ENCODE measurements at regions not wholly inside any gene's neighbourhood (a gene's known extent, or its start where the extent isn't known, plus 50 kb on each side); places are given as distances from the start of the nearest gene placed in this dataset.

GRCh38 chr1:82920418-82921248, 1078.3 kb downstream of the TTLL7 start:
- H3K27me3 ChIP-seq (ENCODE audit: low read depth), result no peaks in the 10 kb centered on the region
- H3K9me3 ChIP-seq, result no peaks in the 10 kb centered on the region
- H3K4me3 ChIP-seq, result no peak overlapping the region
- DNase-seq (ENCODE audit: low spot score in 2 of 2), result no peak
- peaks cover 11% of the 10 kb centered on the region for H3K4me1 ChIP-seq
- in situ Hi-C loops (cut with MboI; ENCODE audit: low sequenced_read_pairs), result no loop called here
- H3K36me3 ChIP-seq (replicated peaks), result no peaks in the 10 kb centered on the region

- Histone ChIP-seq H3K27me3 (ENCODE audit: low read depth) (no peaks in the 10 kb centered on the region), H3K4me3 (no peak overlapping the region), H3K36me3 (replicated peaks) (no peaks in the 10 kb centered on the region), H3K9me3 (no peaks in the 10 kb centered on the region), H3K4me1 (peaks cover 11% of the 10 kb centered on the region)
- in situ Hi-C loops (cut with MboI; ENCODE audit: low sequenced_read_pairs), result no loop called here
- no peak for DNase-seq (ENCODE audit: low spot score in 2 of 2)
These were observed 1079.1 kb downstream of the TTLL7 start for GRCh38 chr1:82919837-82920236.

- no peaks in the 10 kb centered on the region for H3K27me3 ChIP-seq (ENCODE audit: low read depth)
- H3K9me3 ChIP-seq, result no peaks in the 10 kb centered on the region
- no peak for DNase-seq (ENCODE audit: low spot score in 2 of 2)
- H3K36me3 ChIP-seq (replicated peaks), result no peaks in the 10 kb centered on the region
- in situ Hi-C loops (cut with MboI; ENCODE audit: low sequenced_read_pairs), result no loop called here
- no peaks in the 10 kb centered on the region for H3K4me1 ChIP-seq
- H3K4me3 ChIP-seq, result no peak overlapping the region
These were observed 1091.6 kb downstream of the TTLL7 start for GRCh38 chr1:82907313-82907712.

GRCh38 chr1:82903626-82904025, 1095.3 kb downstream of the TTLL7 start:
- Histone ChIP-seq H3K4me1 (no peaks in the 10 kb centered on the region), H3K27me3 (ENCODE audit: low read depth) (no peaks in the 10 kb centered on the region), H3K36me3 (replicated peaks) (no peaks in the 10 kb centered on the region), H3K9me3 (no peaks in the 10 kb centered on the region), H3K4me3 (no peak overlapping the region)
- in situ Hi-C loops (cut with MboI; ENCODE audit: low sequenced_read_pairs), result no loop called here
- no peak for DNase-seq (ENCODE audit: low spot score in 2 of 2)

GRCh38 chr1:82901561-82901960, 1097.4 kb downstream of the TTLL7 start:
- in situ Hi-C loops (cut with MboI; ENCODE audit: low sequenced_read_pairs), result no loop called here
- Histone ChIP-seq H3K4me3 (no peak overlapping the region), H3K36me3 (replicated peaks) (no peaks in the 10 kb centered on the region), H3K4me1 (no peaks in the 10 kb centered on the region), H3K9me3 (no peaks in the 10 kb centered on the region), H3K27me3 (ENCODE audit: low read depth) (no peaks in the 10 kb centered on the region)
- DNase-seq (ENCODE audit: low spot score in 2 of 2), result no peak

GRCh38 chr1:82901118-82901517, 1097.8 kb downstream of the TTLL7 start:
- H3K4me1 ChIP-seq, result no peaks in the 10 kb centered on the region
- in situ Hi-C loops (cut with MboI; ENCODE audit: low sequenced_read_pairs), result no loop called here
- no peaks in the 10 kb centered on the region for H3K27me3 ChIP-seq (ENCODE audit: low read depth)
- no peaks in the 10 kb centered on the region for H3K9me3 ChIP-seq
- no peaks in the 10 kb centered on the region for H3K36me3 ChIP-seq (replicated peaks)
- H3K4me3 ChIP-seq, result no peak overlapping the region
- no peak for DNase-seq (ENCODE audit: low spot score in 2 of 2)

GRCh38 chr1:82899017-82899416, 1098.3 kb downstream of the ADGRL2 start:
- H3K9me3 ChIP-seq, result no peaks in the 10 kb centered on the region
- no peaks in the 10 kb centered on the region for H3K4me1 ChIP-seq
- H3K4me3 ChIP-seq, result no peak overlapping the region
- H3K27me3 ChIP-seq (ENCODE audit: low read depth), result no peaks in the 10 kb centered on the region
- no peaks in the 10 kb centered on the region for H3K36me3 ChIP-seq (replicated peaks)
- no peak for DNase-seq (ENCODE audit: low spot score in 2 of 2)
- in situ Hi-C loops (cut with MboI; ENCODE audit: low sequenced_read_pairs), result no loop called here

GRCh38 chr1:82897549-82897948, 1096.8 kb downstream of the ADGRL2 start:
- no peaks in the 10 kb centered on the region for H3K4me1 ChIP-seq
- in situ Hi-C loops (cut with MboI; ENCODE audit: low sequenced_read_pairs), result no loop called here
- no peaks in the 10 kb centered on the region for H3K9me3 ChIP-seq

GRCh38 chr1:82896036-82896435, 1095.3 kb downstream of the ADGRL2 start:
- in situ Hi-C loops (cut with MboI; ENCODE audit: low sequenced_read_pairs), result no loop called here

More at GRCh38 chr1:82897549-82897948, 1096.8 kb downstream of the ADGRL2 start:
- no peaks in the 10 kb centered on the region for H3K36me3 ChIP-seq (replicated peaks)
- H3K27me3 ChIP-seq (ENCODE audit: low read depth), result no peaks in the 10 kb centered on the region
- DNase-seq (ENCODE audit: low spot score in 2 of 2), result no peak
- H3K4me3 ChIP-seq, result no peak overlapping the region

GRCh38 chr1:82894635-82895034, 1093.9 kb downstream of the ADGRL2 start:
- in situ Hi-C loops (cut with MboI; ENCODE audit: low sequenced_read_pairs), result no loop called here
- DNase-seq (ENCODE audit: low spot score in 2 of 2), result no peak
- Histone ChIP-seq H3K4me3 (no peak overlapping the region), H3K9me3 (no peaks in the 10 kb centered on the region), H3K4me1 (no peaks in the 10 kb centered on the region), H3K36me3 (replicated peaks) (no peaks in the 10 kb centered on the region), H3K27me3 (ENCODE audit: low read depth) (no peaks in the 10 kb centered on the region)

More at GRCh38 chr1:82896036-82896435, 1095.3 kb downstream of the ADGRL2 start:
- H3K27me3 ChIP-seq (ENCODE audit: low read depth), result no peaks in the 10 kb centered on the region
- DNase-seq (ENCODE audit: low spot score in 2 of 2), result no peak
- no peaks in the 10 kb centered on the region for H3K4me1 ChIP-seq
- no peaks in the 10 kb centered on the region for H3K9me3 ChIP-seq
- no peak overlapping the region for H3K4me3 ChIP-seq
- no peaks in the 10 kb centered on the region for H3K36me3 ChIP-seq (replicated peaks)

- Histone ChIP-seq H3K4me3 (no peak overlapping the region), H3K27me3 (ENCODE audit: low read depth) (no peaks in the 10 kb centered on the region), H3K36me3 (replicated peaks) (no peaks in the 10 kb centered on the region), H3K9me3 (no peaks in the 10 kb centered on the region), H3K4me1 (no peaks in the 10 kb centered on the region)
- no peak for DNase-seq (ENCODE audit: low spot score in 2 of 2)
- in situ Hi-C loops (cut with MboI; ENCODE audit: low sequenced_read_pairs), result no loop called here
These were observed 1093.2 kb downstream of the ADGRL2 start for GRCh38 chr1:82893712-82894470.

GRCh38 chr1:82880506-82880905, 1079.8 kb downstream of the ADGRL2 start:
- no peaks in the 10 kb centered on the region for H3K4me1 ChIP-seq
- DNase-seq (ENCODE audit: low spot score in 2 of 2), result no peak
- no peaks in the 10 kb centered on the region for H3K36me3 ChIP-seq (replicated peaks)
- in situ Hi-C loops (cut with MboI; ENCODE audit: low sequenced_read_pairs), result no loop called here
- H3K9me3 ChIP-seq, result no peaks in the 10 kb centered on the region
- H3K27me3 ChIP-seq (ENCODE audit: low read depth), result no peaks in the 10 kb centered on the region
- no peak overlapping the region for H3K4me3 ChIP-seq

- DNase-seq (ENCODE audit: low spot score in 2 of 2), result no peak
- Histone ChIP-seq H3K4me3 (no peak overlapping the region), H3K27me3 (ENCODE audit: low read depth) (no peaks in the 10 kb centered on the region), H3K36me3 (replicated peaks) (no peaks in the 10 kb centered on the region), H3K9me3 (no peaks in the 10 kb centered on the region), H3K4me1 (no peaks in the 10 kb centered on the region)
- in situ Hi-C loops (cut with MboI; ENCODE audit: low sequenced_read_pairs), result no loop called here
These were observed 1079.1 kb downstream of the ADGRL2 start for GRCh38 chr1:82879701-82880305.

GRCh38 chr1:82875170-82875569, 1074.4 kb downstream of the ADGRL2 start:
- Histone ChIP-seq H3K4me3 (no peak overlapping the region), H3K36me3 (replicated peaks) (no peaks in the 10 kb centered on the region), H3K27me3 (ENCODE audit: low read depth) (no peaks in the 10 kb centered on the region), H3K9me3 (no peaks in the 10 kb centered on the region), H3K4me1 (no peaks in the 10 kb centered on the region)
- DNase-seq (ENCODE audit: low spot score in 2 of 2), result no peak
- in situ Hi-C loops (cut with MboI; ENCODE audit: low sequenced_read_pairs), result no loop called here
